GM21723 (cell line): ENCODE measurements at regions not wholly inside any gene's neighbourhood (a gene's known extent, or its start where the extent isn't known, plus 50 kb on each side); places are given as distances from the start of the nearest gene placed in this dataset.
"Not testable (repeated sequence)": the region's sequence is repeated elsewhere in the genome, so short reads cannot be mapped to it uniquely, and the experiment has no call there.

Experiments used
- ATAC-seq: cut with Tn5 transposase; IDR thresholded peaks from one replicate; pipeline ENCODE4 v1.9.1; 2021; ENCODE audit warnings: mild to moderate bottlenecking, moderate library complexity; ENCODE audit not compliant: unreplicated experiment

DNA sequence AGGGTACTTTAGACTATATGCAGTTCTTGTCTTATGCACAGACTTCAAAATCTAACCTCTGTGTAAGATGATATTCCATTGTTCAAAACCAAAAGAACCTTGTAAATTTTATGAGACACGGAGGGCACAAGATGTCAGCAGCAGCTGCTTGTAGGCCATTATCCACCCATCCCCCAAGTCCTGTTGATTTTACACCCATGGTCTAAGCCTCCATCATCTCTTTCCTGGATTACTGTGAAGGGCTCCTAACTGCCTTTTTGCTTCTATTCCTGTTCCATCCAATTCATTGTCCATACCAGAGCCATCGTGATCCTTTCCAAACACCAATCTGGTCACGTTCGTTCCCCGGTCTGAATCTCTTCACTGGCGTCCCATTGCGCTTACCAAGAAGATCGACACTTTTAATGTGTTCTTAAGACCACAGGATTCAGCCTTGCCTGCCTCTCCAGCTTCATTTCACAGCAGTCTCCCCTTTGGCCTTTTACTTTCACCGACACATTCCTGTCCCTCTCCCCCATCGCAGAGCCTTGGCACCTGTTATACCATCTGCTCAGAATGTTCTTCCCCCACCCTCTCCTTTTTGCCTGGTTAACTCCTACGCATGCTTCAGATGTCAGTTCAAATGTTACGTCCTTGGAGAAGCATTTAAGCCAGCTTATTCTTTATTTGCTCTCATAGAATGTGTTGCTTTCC is 107.3 kb upstream of the POU3F1 start:
- no peak for ATAC-seq

GRCh38 chr1:38153066-38153777 is 106.6 kb upstream of the POU3F1 start:
- no peak for ATAC-seq

DNA sequence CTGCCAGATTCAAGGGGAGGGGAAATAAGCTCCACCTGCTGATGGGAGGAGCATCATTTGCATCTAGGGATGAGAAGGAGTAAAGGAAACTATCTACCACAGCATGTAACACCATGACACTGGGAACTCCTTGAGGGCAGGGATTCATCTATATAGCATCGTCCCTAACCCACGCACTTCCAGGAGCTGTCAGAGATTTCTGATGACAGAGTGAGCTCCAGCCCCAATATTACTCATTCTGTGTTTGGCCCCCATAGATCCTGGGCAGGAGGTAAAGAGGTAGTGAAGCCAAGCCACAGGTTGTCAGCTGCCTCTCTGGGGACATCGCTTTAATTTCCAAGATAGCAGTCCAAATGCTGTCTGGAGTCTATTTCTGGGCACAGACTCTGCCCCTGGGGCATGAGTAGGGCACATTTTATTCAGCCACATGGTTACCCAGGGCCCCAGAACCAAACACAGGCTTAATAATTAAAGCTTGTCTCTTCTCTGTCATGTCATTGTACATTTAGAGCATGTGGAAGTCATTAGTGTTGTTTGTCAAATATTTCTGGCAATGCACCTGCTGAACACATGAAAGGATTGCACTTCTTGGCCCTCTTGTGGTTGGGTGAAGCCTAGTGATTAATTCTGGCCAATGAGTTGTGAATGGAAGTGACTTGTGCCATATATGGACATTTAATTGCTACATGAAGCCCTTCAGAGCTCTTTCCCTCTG is 105.9 kb upstream of the POU3F1 start:
- no peak for ATAC-seq

DNA sequence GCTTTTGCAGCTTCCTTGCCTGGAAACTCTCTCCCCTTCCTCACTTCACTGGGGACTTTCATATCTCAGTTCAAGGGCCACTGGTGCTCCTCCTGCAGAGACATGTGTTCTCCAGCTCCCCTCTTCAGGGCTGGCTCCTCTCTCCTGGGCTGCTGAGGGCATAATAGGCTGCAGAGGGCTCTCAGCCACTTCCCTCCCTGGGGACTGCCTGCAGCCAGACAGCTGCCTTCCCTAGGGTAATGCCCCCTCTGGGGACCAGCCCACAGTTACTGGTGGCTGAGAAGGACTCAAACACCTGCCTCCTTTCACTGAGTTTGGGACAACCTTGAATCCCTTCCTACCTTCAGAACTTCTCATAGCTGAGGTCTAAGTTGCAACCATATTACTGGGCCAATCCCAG is 104.8 kb upstream of the POU3F1 start:
- no peak for ATAC-seq

GRCh38 chr1:38146079-38146478 is 99.5 kb upstream of the POU3F1 start:
- not testable (repeated sequence) for ATAC-seq

- no peak for ATAC-seq
Observed at GRCh38 chr1:38142606-38143005, 96.0 kb upstream of the POU3F1 start.

GRCh38 chr1:38141483-38141882 is 94.9 kb upstream of the POU3F1 start:
- no peak for ATAC-seq

GRCh38 chr1:38139738-38140487 is 93.3 kb upstream of the POU3F1 start:
- ATAC-seq: no peak

DNA sequence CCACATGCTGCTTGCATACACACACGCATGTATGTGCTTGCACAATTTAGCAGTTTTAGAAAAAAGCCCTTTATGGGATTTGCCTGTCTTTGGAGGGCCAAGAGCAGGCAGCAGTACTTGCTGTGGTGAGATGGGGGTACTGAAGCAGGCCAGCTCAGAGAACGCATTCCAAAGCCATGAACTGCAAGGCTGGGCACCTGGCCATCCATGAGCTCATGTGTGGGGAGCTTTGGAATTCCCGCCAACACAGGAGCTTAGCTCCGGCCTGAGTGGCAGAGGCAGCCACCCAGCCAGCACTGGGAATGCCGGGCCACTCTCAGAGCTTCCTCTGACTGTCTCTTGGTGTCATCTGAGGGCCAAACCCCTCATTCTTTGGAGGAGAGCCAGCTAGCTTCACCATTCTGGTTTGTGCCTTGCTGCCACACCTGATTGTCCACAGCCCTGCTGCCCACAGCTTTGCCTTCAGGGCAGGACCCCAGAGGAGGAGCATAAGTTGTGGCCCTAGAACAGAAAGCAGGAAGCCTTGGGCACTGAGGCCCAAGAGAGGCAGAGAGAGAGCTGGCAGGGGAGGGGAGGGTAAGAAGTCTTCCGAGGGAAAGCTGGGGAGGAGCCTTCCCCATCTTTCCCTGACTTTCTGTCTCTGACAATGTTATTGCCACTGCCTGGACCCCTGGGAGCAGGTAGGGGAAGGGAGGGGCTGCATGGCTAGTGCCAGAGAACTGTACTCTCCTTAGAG is 92.1 kb upstream of the POU3F1 start:
- ATAC-seq: no peak

DNA sequence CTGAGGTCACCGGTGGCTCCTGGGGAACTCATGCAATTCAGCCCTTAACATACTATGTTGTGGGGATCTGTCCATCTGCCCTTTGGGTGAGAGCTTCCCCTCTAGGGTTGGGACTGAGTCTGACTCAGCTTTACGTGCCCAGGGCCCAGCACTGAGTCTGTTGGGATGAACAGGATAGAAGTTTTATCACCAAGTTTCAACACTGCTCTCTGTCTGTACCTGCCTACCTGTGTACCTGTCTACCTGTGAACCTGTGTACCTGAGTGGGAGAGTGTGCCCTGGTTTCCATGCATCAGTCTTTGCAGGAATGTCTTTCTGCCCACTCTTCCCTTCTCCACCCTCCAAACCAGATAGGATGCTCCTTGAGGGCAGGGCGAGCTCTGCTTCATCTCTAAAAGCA is 90.6 kb upstream of the POU3F1 start:
- ATAC-seq: no peak

- no peak for ATAC-seq
Observed at GRCh38 chr1:38135625-38136414, 89.2 kb upstream of the POU3F1 start.

GRCh38 chr1:38134294-38134755 is 87.7 kb upstream of the POU3F1 start:
- ATAC-seq: no peak

- no peak for ATAC-seq
Observed at GRCh38 chr1:38133756-38134155, 87.2 kb upstream of the POU3F1 start.

GRCh38 chr1:38133304-38133703 is 86.7 kb upstream of the POU3F1 start:
- ATAC-seq: no peak

DNA sequence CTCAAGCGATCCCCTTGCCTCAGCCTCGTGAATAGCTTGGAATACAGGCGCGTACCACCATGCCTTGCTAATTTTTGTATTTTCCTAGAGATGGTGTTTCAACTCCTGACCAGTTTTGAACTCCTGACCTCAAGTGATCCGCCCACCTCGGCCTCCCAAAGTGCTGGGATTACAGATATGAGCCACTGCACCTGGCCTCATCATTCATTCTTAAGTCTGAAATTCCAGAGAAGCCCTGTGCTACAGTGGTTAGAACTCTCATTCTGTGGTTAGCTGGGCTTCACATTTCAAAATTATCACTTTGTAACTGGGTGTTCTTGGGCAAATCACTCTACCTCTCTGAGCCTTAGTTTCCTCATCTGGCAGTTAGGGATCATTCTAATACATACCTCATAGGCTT is 86.1 kb upstream of the POU3F1 start:
- no peak for ATAC-seq

- no peak for ATAC-seq
Observed at GRCh38 chr1:38131024-38131585, 84.5 kb upstream of the POU3F1 start.

GRCh38 chr1:38129971-38130370 is 83.4 kb upstream of the POU3F1 start:
- ATAC-seq: no peak

- no peak for ATAC-seq
Observed at GRCh38 chr1:38129473-38129872, 82.9 kb upstream of the POU3F1 start.

- no peak for ATAC-seq
Observed at GRCh38 chr1:38128926-38129453, 82.4 kb upstream of the POU3F1 start.
